ENCODE measurements at regions not wholly inside any gene's neighbourhood (a gene's known extent, or its start where the extent isn't known, plus 50 kb on each side); places are given as distances from the start of the nearest gene placed in this dataset.

DNA sequence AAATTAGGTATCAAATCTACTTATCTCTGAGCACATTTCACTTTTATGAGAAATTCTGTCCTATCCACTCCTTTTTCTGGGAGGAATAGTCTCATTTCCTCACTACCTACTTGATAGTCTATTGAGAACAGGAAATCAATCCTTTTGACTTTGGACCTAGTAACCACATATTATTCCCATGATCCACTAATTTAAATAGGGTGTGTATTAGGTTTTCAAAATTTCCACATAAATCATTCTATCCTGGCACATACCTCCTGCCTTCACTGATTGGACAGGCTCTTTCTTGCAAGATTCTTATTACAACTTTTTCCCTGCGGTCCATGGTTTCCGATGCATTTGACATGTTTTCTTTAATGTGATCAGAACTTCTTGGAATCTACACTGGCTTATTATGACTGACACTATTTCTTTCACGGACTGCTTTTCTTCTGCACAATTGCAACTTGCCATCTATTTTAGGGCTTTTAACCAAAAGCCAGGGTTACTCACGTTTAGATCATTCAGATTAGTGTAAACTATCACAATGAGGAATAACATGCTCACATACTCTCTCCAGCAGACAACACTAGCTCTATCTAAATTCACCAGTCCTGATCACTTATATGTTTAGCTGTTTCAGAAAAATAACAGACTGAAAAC lies 419.9 kb upstream of the SLIT2 start:
- no peak for TF ChIP-seq ARNTL (CRISPR knock-in tag; IDR thresholded peaks at IDR 0.05; ENCODE audit: borderline replicate concordance, low read depth)
- TF ChIP-seq GLIS3 (CRISPR knock-in tag; IDR thresholded peaks at IDR 0.05), result no peak
- no peak for TF ChIP-seq OSR1 (CRISPR knock-in tag; IDR thresholded peaks at IDR 0.05)
- TF ChIP-seq ZFP3 (CRISPR knock-in tag; IDR thresholded peaks at IDR 0.05), result no peak
- TF ChIP-seq, protein P1, sequence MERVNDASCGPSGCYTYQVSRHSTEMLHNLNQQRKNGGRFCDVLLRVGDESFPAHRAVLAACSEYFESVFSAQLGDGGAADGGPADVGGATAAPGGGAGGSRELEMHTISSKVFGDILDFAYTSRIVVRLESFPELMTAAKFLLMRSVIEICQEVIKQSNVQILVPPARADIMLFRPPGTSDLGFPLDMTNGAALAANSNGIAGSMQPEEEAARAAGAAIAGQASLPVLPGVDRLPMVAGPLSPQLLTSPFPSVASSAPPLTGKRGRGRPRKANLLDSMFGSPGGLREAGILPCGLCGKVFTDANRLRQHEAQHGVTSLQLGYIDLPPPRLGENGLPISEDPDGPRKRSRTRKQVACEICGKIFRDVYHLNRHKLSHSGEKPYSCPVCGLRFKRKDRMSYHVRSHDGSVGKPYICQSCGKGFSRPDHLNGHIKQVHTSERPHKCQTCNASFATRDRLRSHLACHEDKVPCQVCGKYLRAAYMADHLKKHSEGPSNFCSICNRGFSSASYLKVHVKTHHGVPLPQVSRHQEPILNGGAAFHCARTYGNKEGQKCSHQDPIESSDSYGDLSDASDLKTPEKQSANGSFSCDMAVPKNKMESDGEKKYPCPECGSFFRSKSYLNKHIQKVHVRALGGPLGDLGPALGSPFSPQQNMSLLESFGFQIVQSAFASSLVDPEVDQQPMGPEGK (CRISPR knock-in tag; IDR thresholded peaks at IDR 0.05; ENCODE audit: borderline replicate concordance), result no peak
- no peak for TF ChIP-seq ZNF70 (CRISPR knock-in tag; IDR thresholded peaks at IDR 0.05)
- TF ChIP-seq, protein P2, sequence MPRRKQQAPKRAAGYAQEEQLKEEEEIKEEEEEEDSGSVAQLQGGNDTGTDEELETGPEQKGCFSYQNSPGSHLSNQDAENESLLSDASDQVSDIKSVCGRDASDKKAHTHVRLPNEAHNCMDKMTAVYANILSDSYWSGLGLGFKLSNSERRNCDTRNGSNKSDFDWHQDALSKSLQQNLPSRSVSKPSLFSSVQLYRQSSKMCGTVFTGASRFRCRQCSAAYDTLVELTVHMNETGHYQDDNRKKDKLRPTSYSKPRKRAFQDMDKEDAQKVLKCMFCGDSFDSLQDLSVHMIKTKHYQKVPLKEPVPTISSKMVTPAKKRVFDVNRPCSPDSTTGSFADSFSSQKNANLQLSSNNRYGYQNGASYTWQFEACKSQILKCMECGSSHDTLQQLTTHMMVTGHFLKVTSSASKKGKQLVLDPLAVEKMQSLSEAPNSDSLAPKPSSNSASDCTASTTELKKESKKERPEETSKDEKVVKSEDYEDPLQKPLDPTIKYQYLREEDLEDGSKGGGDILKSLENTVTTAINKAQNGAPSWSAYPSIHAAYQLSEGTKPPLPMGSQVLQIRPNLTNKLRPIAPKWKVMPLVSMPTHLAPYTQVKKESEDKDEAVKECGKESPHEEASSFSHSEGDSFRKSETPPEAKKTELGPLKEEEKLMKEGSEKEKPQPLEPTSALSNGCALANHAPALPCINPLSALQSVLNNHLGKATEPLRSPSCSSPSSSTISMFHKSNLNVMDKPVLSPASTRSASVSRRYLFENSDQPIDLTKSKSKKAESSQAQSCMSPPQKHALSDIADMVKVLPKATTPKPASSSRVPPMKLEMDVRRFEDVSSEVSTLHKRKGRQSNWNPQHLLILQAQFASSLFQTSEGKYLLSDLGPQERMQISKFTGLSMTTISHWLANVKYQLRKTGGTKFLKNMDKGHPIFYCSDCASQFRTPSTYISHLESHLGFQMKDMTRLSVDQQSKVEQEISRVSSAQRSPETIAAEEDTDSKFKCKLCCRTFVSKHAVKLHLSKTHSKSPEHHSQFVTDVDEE (CRISPR knock-in tag; IDR thresholded peaks at IDR 0.05), result no peak

Data from SK-N-SH treated with all-trans-retinoic acid at 6 μM for 48 hours (cell line).